T-helper 17 cell (primary cell): ENCODE measurements at regions not wholly inside any gene's neighbourhood (a gene's known extent, or its start where the extent isn't known, plus 50 kb on each side); places are given as distances from the start of the nearest gene placed in this dataset.
"Not testable (repeated sequence)": the region's sequence is repeated elsewhere in the genome, so short reads cannot be mapped to it uniquely, and the experiment has no call there.

Source experiments
- ATAC-seq: fragments of 150-1000 bp; cut with Tn5 transposase; 2 replicates; pipeline ENCODE4 v1.10.0; 2021; ENCODE audit warnings: mild to moderate bottlenecking, moderate library complexity
- DNase-seq, 3 donors: peaks; one replicate each; pipeline versions ENCODE4 v3.0.0 to v3.0.0-alpha.2; 2020 to 2021
- H3K9me3 ChIP-seq: one replicate; pipeline ENCODE4 v1.7.0; 2013; ENCODE audit warnings: low read length, mild to moderate bottlenecking; ENCODE audit not compliant: control insufficient read depth, poor library complexity, severe bottlenecking
- H3K27ac Mint-ChIP-seq: one replicate; pipeline ENCODE4 v1.8.0; 2022; ENCODE audit warnings: mild to moderate bottlenecking, moderate library complexity, mixed read lengths
- H3K27me3 Mint-ChIP-seq: one replicate; pipeline ENCODE4 v1.8.0; 2022; ENCODE audit warnings: mixed read lengths
- H3K36me3 Mint-ChIP-seq: one replicate; pipeline ENCODE4 v1.8.0; 2022; ENCODE audit warnings: low read depth, mixed read lengths
- H3K4me1 Mint-ChIP-seq: one replicate; pipeline ENCODE4 v1.8.0; 2022; ENCODE audit warnings: mild to moderate bottlenecking, mixed read lengths
- H3K4me3 Mint-ChIP-seq: one replicate; pipeline ENCODE4 v1.8.0; 2022; ENCODE audit warnings: mild to moderate bottlenecking, moderate library complexity, mixed read lengths

DNA sequence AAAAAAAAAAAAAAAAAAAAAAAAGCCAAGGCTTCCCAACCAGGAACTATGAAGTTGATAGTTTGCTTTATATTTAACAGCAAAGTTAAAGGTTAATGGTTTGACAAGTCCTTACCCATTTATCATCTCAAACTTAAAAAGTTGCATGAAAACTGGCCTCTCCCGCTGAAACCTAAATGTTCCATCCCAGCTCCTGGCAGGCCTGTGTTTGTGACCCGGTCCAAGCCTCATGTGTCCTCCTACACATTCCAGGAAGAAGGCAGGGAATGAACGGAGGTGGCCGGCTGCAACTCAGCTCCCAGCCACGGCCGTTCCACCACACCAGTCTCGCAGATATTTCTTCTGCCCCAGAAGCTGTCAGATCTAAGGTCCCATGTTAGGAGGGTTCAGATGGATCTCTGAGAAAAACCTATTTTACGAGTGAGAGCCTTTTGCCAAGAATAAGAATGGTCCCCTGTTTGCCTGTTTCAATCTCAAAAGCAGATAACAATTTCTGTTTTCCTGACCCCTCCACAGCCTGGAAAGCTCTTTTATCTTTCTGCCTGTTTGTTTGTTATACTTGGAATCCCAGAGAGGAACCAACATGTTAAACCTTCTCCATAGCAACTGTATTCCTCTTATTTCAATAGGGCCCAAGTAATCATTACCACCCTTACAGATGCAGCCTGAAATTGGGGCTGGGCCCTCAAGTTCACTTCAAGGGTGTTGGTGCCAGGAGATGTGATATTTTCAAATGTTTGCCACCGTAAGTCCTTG is 56.5 kb downstream of the KCTD12 start:
- H3K4me3 Mint-ChIP-seq, result no peak overlapping the region
- peaks cover 8% of the 10 kb centered on the region for H3K4me1 Mint-ChIP-seq
- ATAC-seq, result no peak
- H3K9me3 ChIP-seq, result no peaks in the 10 kb centered on the region
- H3K36me3 Mint-ChIP-seq, result no peaks in the 10 kb centered on the region
- peaks cover 30% of the 10 kb centered on the region for H3K27me3 Mint-ChIP-seq
- DNase-seq, result no peak
- no peak overlapping the region for H3K27ac Mint-ChIP-seq

DNA sequence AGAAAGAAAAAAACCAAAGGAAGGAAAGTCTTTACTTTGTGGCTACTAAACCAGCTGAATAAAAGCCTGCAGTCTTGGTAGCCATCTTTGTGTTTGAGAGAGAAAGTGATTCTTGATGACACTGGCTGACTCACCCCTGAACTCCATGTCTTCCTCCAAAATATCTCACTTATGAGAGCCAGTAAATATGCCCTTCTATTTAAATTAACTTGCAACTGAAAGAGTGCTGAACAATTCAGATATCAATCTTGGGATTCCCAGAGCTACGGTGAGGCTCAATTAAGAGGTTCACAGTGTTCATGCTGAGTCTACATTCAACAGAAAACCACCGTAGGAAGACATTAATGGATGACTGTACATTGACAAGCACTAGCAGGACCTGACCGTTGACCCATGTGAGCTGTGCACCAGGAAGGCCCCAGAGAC is 57.9 kb downstream of the KCTD12 start:
- no peak overlapping the region for H3K4me3 Mint-ChIP-seq
- H3K27me3 Mint-ChIP-seq, result peaks cover 28% of the 10 kb centered on the region
- no peak overlapping the region for H3K27ac Mint-ChIP-seq
- ATAC-seq (no peak), DNase-seq (no peak)
- peaks cover 8% of the 10 kb centered on the region for H3K4me1 Mint-ChIP-seq
- H3K9me3 ChIP-seq, result no peaks in the 10 kb centered on the region
- no peaks in the 10 kb centered on the region for H3K36me3 Mint-ChIP-seq

DNA sequence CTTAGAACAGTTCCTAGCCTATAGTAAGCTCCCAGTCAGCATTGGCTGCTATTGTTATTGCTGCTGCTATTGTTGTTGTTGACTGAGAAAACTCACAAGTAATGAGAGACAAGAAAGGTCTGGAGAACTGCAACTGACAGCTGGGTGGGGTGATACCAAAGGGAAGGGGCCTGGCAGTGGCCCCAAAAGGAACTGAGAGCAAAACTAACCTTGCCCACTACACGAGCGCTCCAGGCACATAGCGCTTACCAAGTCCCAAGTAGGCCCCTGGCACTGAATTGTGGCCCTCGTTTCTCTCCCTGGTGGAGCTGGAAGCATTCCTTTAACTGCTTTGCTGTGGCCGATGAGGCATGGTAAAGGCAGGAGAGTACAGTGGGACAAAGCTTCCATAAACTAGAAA is 59.7 kb downstream of the KCTD12 start:
- Mint-ChIP-seq H3K4me3 (no peak overlapping the region), H3K4me1 (peaks cover 8% of the 10 kb centered on the region), H3K27ac (no peak overlapping the region), H3K27me3 (peaks cover 17% of the 10 kb centered on the region), H3K36me3 (no peaks in the 10 kb centered on the region)
- H3K9me3 ChIP-seq, result no peaks in the 10 kb centered on the region
- DNase-seq (no peak), ATAC-seq (no peak)

DNA sequence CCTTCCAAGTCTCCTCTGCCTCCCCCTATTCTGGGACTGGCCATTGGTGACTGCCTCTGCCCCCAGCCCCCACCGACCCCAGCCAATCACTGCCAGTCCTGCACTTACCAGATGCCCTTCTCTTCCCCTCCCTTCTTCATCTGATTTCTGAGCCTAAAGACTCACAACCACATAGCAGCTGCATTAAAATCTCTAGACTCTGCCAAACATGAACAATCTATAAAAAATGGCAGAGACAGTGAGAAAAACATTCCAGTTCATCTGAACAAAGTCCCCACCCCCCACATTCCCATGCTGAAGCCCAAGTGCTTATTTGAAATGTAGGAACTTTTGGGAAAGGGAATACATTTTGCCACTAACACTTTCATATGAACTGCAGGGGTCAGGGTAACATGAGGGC is 60.8 kb downstream of the KCTD12 start:
- DNase-seq (no peak), ATAC-seq (no peak)
- H3K4me3 Mint-ChIP-seq, result no peak overlapping the region
- no peaks in the 10 kb centered on the region for H3K36me3 Mint-ChIP-seq
- no peaks in the 10 kb centered on the region for H3K9me3 ChIP-seq
- H3K27ac Mint-ChIP-seq, result no peak overlapping the region
- peaks cover 8% of the 10 kb centered on the region for H3K4me1 Mint-ChIP-seq
- H3K27me3 Mint-ChIP-seq, result peaks cover 15% of the 10 kb centered on the region

DNA sequence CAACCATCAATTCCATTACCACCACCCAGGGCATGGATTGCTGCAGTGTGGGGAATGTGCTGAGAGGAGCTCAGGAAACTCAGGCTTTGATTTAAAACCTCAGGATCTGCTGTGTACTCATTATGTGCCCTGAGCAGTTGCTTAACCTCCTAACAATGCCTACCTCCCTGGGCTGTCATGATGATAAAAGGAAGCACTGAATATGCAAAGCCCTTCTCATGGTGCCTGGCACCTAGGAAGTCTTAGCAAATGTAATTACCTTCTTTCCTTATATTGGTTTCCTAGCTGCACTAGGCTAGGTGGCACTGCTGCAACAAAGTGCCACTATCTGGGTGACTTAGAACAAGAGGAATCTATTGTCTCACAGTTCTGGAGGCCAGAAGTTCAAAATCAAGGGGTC is 62.2 kb downstream of the KCTD12 start:
- DNase-seq, result no peak
- peaks cover 8% of the 10 kb centered on the region for H3K4me1 Mint-ChIP-seq
- no peaks in the 10 kb centered on the region for H3K9me3 ChIP-seq
- H3K36me3 Mint-ChIP-seq, result no peaks in the 10 kb centered on the region
- no peak overlapping the region for H3K4me3 Mint-ChIP-seq
- ATAC-seq, result no peak
- no peak overlapping the region for H3K27ac Mint-ChIP-seq
- H3K27me3 Mint-ChIP-seq, result peaks cover 13% of the 10 kb centered on the region

DNA sequence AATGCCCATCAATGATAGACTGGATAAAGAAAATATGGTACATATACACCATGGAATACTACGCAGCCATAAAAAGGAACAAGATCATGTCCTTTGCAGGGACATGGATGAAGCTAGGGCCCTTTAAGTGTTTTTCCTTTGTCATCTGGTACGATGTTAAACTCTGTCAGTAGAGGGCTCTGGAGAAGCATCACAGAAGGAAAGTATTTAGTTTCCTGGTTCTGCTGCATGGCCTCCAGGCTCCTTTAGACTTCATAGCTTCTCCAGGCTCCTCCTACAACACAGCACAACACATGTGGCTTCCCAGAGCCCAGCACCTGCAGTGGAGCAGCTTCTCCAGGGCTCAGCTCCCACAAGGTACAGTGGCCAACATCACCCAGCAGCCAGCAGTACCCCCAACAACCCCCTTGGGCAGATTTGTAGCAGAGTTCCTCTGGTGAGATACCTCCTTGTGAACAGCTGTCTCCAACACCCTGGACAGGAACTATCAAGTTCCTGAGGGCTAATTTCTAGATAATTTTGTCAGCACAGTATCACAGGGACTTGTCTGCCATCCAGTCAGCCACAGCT is 63.4 kb downstream of the KCTD12 start:
- peak; percentile 46 for ATAC-seq
- no peak overlapping the region for H3K27ac Mint-ChIP-seq
- DNase-seq, result no peak
- H3K9me3 ChIP-seq, result no peaks in the 10 kb centered on the region
- H3K27me3 Mint-ChIP-seq, result peaks cover 23% of the 10 kb centered on the region
- no peaks in the 10 kb centered on the region for H3K36me3 Mint-ChIP-seq
- peaks cover 4% of the 10 kb centered on the region for H3K4me1 Mint-ChIP-seq
- no peak overlapping the region for H3K4me3 Mint-ChIP-seq

DNA sequence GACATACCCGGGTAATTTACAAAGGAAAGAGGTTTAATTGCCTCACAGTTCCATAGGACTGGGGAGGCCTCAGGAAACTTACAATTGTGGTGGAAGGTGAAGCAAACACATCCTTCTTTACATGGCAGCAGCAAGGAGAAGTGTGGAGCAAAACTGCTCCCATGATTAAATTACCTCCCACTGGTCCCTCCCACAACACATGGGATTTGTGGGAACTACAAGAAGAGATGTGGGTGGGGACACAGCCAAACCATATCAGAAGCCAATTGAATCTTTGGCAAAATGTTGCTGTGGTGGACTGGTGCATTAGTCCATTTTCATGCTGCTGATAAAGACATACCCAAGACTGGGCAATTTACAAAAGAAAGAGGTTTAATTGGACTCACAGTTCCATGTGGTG is 65.0 kb downstream of the KCTD12 start:
- H3K9me3 ChIP-seq, DNase-seq, H3K4me1 Mint-ChIP-seq, H3K36me3 Mint-ChIP-seq, H3K4me3 Mint-ChIP-seq, ATAC-seq, H3K27ac Mint-ChIP-seq: not testable (repeated sequence)
- peaks cover 32% of the 10 kb centered on the region for H3K27me3 Mint-ChIP-seq

DNA sequence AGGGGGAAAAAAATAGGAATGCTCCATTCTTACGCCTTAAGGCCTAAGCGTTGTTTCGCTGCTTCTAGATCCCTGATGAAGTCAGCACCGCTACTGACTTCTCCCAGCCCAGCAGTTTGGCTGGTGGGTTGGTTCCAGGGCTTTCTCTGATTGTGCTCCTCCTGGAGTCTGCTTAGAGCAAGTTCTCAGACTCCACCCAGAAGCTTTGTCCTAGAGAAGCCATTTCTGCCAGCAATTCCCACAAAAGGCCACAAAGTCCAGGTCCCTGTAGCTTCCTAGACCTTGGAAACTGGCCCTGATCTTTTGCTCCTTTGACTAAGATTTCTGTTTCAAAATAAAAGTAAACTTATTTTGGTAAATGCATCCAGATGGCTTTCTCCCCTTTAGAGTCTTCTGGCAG is 65.4 kb downstream of the KCTD12 start:
- H3K9me3 ChIP-seq, result no peaks in the 10 kb centered on the region
- Mint-ChIP-seq H3K4me1 (peaks cover 2% of the 10 kb centered on the region), H3K27ac (no peak overlapping the region), H3K36me3 (no peaks in the 10 kb centered on the region), H3K27me3 (peaks cover 36% of the 10 kb centered on the region), H3K4me3 (no peak overlapping the region)
- ATAC-seq (no peak), DNase-seq (no peak)

DNA sequence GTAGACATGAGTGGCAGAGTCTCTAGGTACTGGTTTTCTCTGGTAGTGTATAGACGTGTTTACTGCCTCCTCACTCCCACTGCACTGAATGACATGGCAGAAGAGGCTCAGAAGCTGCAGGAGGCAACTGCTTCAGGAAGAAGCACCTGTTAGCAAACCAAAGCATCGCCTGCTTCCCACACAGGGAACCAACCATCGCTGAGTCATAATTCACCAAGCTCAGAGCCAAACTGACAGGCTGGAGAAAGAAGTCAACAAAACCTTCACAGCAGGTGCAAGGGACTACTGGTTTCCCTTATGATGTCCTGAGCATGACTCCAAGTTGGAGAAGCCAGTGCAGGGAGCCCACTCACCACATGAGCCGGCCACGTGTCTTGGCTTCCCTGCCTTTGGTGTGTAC is 69.8 kb downstream of the KCTD12 start:
- no peaks in the 10 kb centered on the region for H3K9me3 ChIP-seq
- no peak overlapping the region for H3K4me3 Mint-ChIP-seq
- H3K27ac Mint-ChIP-seq, result no peak overlapping the region
- ATAC-seq, result no peak
- H3K4me1 Mint-ChIP-seq, result peaks cover 2% of the 10 kb centered on the region
- peaks cover 43% of the 10 kb centered on the region for H3K27me3 Mint-ChIP-seq
- no peaks in the 10 kb centered on the region for H3K36me3 Mint-ChIP-seq
- DNase-seq, result no peak

DNA sequence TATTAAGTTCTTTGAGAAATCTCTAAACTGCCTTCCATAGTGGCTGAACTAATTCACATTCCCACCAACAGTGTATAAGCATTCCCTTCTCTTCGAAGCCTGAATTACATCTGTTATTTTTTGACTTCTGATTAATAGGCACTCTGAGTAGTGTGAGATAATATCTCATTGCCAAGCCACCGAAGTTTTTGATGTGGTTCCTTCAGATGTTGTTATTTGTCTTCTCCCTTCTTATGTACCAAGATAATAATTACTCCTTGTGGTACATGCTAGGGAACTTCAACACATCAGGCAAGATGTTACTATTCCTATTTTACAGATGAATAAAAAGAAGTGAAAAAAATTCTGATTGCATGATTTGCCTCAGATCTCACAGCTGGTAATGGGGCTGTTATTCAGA is 70.9 kb downstream of the KCTD12 start:
- H3K9me3 ChIP-seq, result no peaks in the 10 kb centered on the region
- ATAC-seq (no peak), DNase-seq (no peak)
- Mint-ChIP-seq H3K27ac (no peak overlapping the region), H3K27me3 (peaks cover 37% of the 10 kb centered on the region), H3K36me3 (no peaks in the 10 kb centered on the region), H3K4me1 (peaks cover 2% of the 10 kb centered on the region), H3K4me3 (no peak overlapping the region)

DNA sequence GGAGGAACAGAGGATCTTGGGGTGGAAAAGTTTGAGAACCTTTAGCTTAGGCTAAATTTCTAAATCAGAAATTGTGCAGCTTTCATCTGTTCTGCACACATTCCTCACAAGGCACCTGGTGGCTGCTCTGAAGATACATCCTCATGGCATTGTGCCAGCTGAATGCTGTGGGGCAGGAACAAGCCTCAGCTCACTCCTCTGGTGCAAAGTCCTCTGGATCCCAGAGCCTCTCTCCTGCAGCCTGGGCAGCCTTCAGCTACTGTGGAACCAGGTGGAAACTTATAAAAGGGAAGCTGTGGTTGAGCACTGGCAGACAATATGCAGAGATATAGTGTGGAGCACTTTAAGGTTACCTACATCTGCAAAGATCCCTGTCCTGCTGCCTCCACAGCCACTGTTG is 72.3 kb downstream of the KCTD12 start:
- H3K27ac Mint-ChIP-seq, result no peak overlapping the region
- ATAC-seq, result no peak
- no peak for DNase-seq
- peaks cover 36% of the 10 kb centered on the region for H3K27me3 Mint-ChIP-seq
- H3K4me3 Mint-ChIP-seq, result no peak overlapping the region
- no peaks in the 10 kb centered on the region for H3K36me3 Mint-ChIP-seq
- H3K4me1 Mint-ChIP-seq, result peaks cover 2% of the 10 kb centered on the region
- H3K9me3 ChIP-seq, result no peaks in the 10 kb centered on the region

DNA sequence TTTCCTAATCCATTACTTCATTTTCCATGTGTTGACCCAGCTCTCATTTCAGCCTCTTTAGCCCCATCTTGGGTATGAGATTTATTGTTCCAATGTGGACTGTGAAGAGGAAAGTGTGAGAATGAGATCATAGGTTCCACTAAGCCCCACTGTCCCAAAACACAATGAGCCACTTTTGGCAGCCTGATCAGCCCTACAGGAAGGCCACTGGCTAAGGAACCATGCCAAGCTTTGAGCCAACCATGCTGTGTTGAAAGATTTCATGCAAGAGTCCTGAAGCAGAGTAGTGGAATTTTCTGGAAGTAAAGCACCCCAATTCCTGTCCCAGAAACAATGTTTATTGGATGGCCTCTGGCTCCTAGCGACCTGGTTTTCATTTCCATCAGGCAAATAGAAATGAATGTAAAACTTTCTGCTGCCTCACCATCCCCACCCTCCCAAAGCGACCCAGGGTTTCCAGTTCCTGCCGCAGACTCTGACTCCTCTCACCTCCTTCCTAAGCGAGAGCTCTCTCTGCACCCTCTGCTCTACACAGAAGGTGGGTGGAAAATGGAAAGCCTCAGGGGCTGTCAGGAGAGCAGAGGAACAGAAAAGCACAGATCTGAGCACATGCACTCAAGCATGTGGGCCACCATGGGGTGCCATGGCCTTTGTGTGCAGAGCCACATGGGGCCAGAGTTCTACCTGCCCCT is 73.1 kb downstream of the KCTD12 start:
- H3K27me3 Mint-ChIP-seq, result peaks cover 28% of the 10 kb centered on the region
- DNase-seq (no peak), ATAC-seq (no peak)
- H3K36me3 Mint-ChIP-seq, result no peaks in the 10 kb centered on the region
- no peak overlapping the region for H3K27ac Mint-ChIP-seq
- no peak overlapping the region for H3K4me3 Mint-ChIP-seq
- peaks cover 2% of the 10 kb centered on the region for H3K4me1 Mint-ChIP-seq
- no peaks in the 10 kb centered on the region for H3K9me3 ChIP-seq

DNA sequence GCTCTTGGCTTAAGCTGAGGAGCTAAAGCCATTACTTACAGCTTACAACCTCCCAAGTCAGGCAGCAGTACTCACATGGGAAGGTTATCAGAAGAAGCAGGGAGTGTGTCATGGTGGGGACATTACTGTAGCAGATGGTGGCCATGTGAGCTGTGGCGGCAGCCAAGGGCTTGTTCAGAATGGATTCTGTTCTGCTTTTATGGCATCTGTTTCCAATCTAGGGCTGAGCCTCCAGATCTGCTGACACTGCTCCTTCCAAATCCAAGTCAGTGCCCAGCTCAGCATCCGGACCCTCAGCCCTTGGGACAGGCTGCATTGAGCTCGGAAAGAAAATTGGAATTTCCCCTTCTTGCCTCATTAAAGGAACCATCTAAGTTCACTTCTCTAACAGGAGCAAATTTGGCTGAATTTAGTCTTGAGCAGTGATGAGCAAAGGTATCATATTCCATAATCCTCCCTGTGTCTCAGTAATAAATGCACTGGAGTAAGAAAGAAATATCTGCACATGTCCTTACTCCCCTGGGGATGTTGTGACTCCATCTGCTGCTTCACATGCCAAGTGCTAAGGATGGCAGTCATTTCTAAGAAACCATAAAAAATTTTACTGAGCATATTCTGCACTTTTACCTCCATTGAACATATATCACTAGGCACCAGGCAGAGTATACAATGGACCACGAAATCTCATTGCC is 73.9 kb downstream of the KCTD12 start:
- peaks cover 20% of the 10 kb centered on the region for H3K27me3 Mint-ChIP-seq
- no peak for DNase-seq

More for the DNA sequence above, 73.9 kb downstream of the KCTD12 start:
- no peak for ATAC-seq
- H3K36me3 Mint-ChIP-seq, result no peaks in the 10 kb centered on the region
- H3K4me3 Mint-ChIP-seq, result no peak overlapping the region
- H3K4me1 Mint-ChIP-seq, result peaks cover 2% of the 10 kb centered on the region
- no peaks in the 10 kb centered on the region for H3K9me3 ChIP-seq
- no peak overlapping the region for H3K27ac Mint-ChIP-seq
